Left ventricle myocardium inferior (tissue), 1 donor: ENCODE measurements at regions not wholly inside any gene's neighbourhood (a gene's known extent, or its start where the extent isn't known, plus 50 kb on each side); places are given as distances from the start of the nearest gene placed in this dataset.

Experiments used
- DNase-seq: peaks from one replicate; pipeline ENCODE4 v3.0.0-alpha.2; 2020
- H3K27ac ChIP-seq: fragments of 200-600 bp; replicated peaks from 2 replicates; pipeline ENCODE4 v1.8.0; 2021
- H3K27me3 ChIP-seq: fragments of 200-600 bp; 2 replicates; pipeline ENCODE4 v1.8.0; 2021; ENCODE audit warnings: low read depth
- H3K36me3 ChIP-seq: fragments of 200-600 bp; 2 replicates; pipeline ENCODE4 v1.8.0; 2021
- H3K4me1 ChIP-seq: fragments of 200-600 bp; 2 replicates; pipeline ENCODE4 v1.8.0; 2021
- H3K4me3 ChIP-seq: fragments of 200-600 bp; 2 replicates; pipeline ENCODE4 v1.8.0; 2021; ENCODE audit warnings: mild to moderate bottlenecking, moderate library complexity
- H3K9me3 ChIP-seq: fragments of 200-600 bp; replicated peaks from 2 replicates; pipeline ENCODE4 v1.8.0; 2021
- CTCF ChIP-seq: fragments of 200-600 bp; IDR thresholded peaks from 2 replicates; pipeline ENCODE4 v1.8.0; 2021; ENCODE audit warnings: antibody characterized with exemption, mild to moderate bottlenecking, borderline replicate concordance
- intact Hi-C: fragments of 100-400 bp; cut with micrococcal nuclease; formaldehyde crosslinking; loops from one replicate; pipeline ENCODE4 v1.11.0; 2022
- donor health status: DM: no; HTN: yes; CAD: no; lungs with severe emphysema.

DNA sequence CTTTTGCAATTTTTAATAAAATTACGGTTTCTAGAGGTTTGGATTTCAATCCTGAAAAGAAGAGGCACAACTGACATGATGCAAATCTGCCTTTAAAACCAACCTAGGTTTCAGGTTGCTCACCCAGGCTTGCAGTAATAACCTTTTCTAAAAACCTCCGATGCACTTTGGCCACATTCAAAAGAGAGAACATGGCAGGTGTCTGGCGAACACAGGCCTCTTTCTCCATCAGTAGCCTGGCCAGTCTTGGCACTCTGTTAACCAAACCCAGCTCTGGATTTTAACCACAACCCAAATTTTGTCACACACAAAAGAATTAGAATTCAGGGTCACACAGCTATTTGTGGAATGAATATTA lies 55.8 kb upstream of the MAFB start:
- Histone ChIP-seq H3K27me3 (peaks cover 41% of the 10 kb centered on the region), H3K4me1 (no peaks in the 10 kb centered on the region), H3K9me3 (no peaks in the 10 kb centered on the region), H3K4me3 (no peak overlapping the region), H3K27ac (no peak overlapping the region), H3K36me3 (no peaks in the 10 kb centered on the region)
- intact Hi-C loops: loop anchor here (10.0 kb wide), 1 partner anchor 200 kb away; no protein-coding TSS in a partner anchor
- no peak for DNase-seq
- TF ChIP-seq CTCF: no peak

GRCh38 chr20:40746251-40746650 lies 57.2 kb upstream of the MAFB start:
- Histone ChIP-seq H3K9me3 (no peaks in the 10 kb centered on the region), H3K4me1 (peaks cover 7% of the 10 kb centered on the region), H3K4me3 (no peak overlapping the region), H3K27ac (no peak overlapping the region), H3K36me3 (no peaks in the 10 kb centered on the region), H3K27me3 (peaks cover 37% of the 10 kb centered on the region)
- intact Hi-C loops: loop anchor here (10.0 kb wide), 1 partner anchor 199 kb away; no protein-coding TSS in a partner anchor
- DNase-seq: no peak
- TF ChIP-seq CTCF: no peak

DNA sequence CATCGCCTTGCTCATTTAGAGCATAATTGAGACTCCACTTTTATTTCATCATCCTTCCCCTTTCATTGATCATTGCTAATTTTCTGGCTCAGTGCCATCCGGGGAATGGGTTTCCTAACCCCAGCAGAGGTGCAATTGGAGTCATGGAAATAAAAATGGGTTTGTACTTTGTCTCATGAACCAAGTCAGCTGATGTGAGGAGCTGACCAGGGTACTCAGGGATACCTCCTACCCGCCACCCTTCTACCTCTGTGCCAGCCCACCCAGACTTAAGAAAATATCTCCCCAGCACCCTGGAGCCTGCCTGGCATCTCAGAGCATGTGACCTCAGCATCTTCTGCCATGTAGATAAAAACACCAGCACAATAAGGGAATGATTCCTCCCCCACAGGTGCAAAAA lies 59.1 kb upstream of the MAFB start:
- Histone ChIP-seq H3K9me3 (no peaks in the 10 kb centered on the region), H3K4me3 (no peak overlapping the region), H3K27me3 (peaks cover 32% of the 10 kb centered on the region), H3K36me3 (no peaks in the 10 kb centered on the region), H3K4me1 (peaks cover 7% of the 10 kb centered on the region), H3K27ac (no peak overlapping the region)
- no peak for TF ChIP-seq CTCF
- no peak for DNase-seq
- intact Hi-C loops: loop anchor here (10.0 kb wide), 1 partner anchor 197 kb away; no protein-coding TSS in a partner anchor

GRCh38 chr20:40749985-40750506 lies 61.0 kb upstream of the MAFB start:
- no peak for TF ChIP-seq CTCF
- Histone ChIP-seq H3K9me3 (no peaks in the 10 kb centered on the region), H3K4me1 (peaks cover 17% of the 10 kb centered on the region), H3K27me3 (peaks cover 19% of the 10 kb centered on the region), H3K4me3 (no peak overlapping the region), H3K27ac (no peak overlapping the region), H3K36me3 (no peaks in the 10 kb centered on the region)
- intact Hi-C loops: loop anchor here (10.0 kb wide), 1 partner anchor 195 kb away; no protein-coding TSS in a partner anchor
- no peak for DNase-seq

DNA sequence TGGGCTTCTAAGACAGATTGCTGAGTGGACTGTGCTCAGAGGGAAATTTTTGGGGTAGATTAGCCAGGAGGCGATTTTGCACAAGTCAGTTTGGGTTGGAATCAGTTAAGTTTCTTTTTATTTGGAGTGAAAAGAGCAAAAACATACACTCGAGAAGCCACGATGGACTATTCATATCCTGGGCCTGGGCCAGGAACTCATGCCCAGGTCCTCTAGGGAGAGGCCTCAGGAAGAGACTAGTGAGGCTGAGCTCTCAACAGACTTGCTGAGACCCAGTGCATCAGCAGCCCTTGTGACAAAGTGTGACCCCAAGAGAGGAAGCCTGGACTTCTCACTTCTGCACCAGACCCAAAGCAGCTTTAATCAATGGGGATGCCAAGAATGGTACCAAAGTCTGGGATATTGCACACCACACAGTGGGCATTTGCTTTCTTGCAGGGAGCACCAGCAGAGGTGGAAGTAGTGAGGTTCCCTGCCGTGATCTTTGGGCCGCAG lies 61.6 kb upstream of the MAFB start:
- no peak for TF ChIP-seq CTCF
- Histone ChIP-seq H3K4me1 (peaks cover 17% of the 10 kb centered on the region), H3K36me3 (no peaks in the 10 kb centered on the region), H3K27ac (no peak overlapping the region), H3K4me3 (no peak overlapping the region), H3K9me3 (no peaks in the 10 kb centered on the region), H3K27me3 (peaks cover 13% of the 10 kb centered on the region)
- intact Hi-C loops: no loop called here
- DNase-seq: no peak
